ENCODE measurements at regions not wholly inside any gene's neighbourhood (a gene's known extent, or its start where the extent isn't known, plus 50 kb on each side); places are given as distances from the start of the nearest gene placed in this dataset.

GRCh38 chr10:108620821-108621534 is 1302.3 kb downstream of the XPNPEP1 start:
- Histone ChIP-seq H2AFZ (ENCODE audit: insufficient read depth, low read depth, low read length, poor library complexity, severe bottlenecking) (no peak overlapping the region), H3K4me1 (ENCODE audit: control insufficient read depth in 2 of 2, insufficient read depth in 2 of 2, low read length in 2 of 2) (no peaks in the 10 kb centered on the region), H3K4me2 (replicated peaks; ENCODE audit: low read depth, low read length, poor library complexity, severe bottlenecking) (no peak overlapping the region), H3K79me2 (ENCODE audit: control insufficient read depth, insufficient read depth, low read length) (no peaks in the 10 kb centered on the region), H3K9me3 (ENCODE audit: control extremely low read depth in 1 of 3, control insufficient read depth in 2 of 3, insufficient read depth in 1 of 3, low read length in 2 of 3) (peaks cover 0 to 4% (median 0%) of the 10 kb centered on the region in 3 donors), H3K36me3 (replicated peaks in 1 of 2; ENCODE audit: control extremely low read depth in 1 of 2, control insufficient read depth in 1 of 2, extremely low read depth in 1 of 2, insufficient read depth in 2 of 2, low read length in 1 of 2) (no peaks in the 10 kb centered on the region), H3K27me3 (replicated peaks in 1 of 4; ENCODE audit: control extremely low read depth in 1 of 4, control insufficient read depth in 3 of 4, insufficient read depth in 4 of 4, low read length in 3 of 4) (no peaks in the 10 kb centered on the region), H3K4me3 (ENCODE audit: control extremely low read depth in 1 of 5, extremely low read depth in 1 of 5, insufficient read depth in 1 of 5, low read depth in 2 of 5, low read length in 4 of 5) (no peak overlapping the region), H3K27ac (ENCODE audit: low read length in 2 of 2) (no peak overlapping the region), H4K20me1 (ENCODE audit: control insufficient read depth, insufficient read depth, low read length, poor library complexity, severe bottlenecking) (no peaks in the 10 kb centered on the region), H3K9ac (ENCODE audit: low read length) (no peak overlapping the region)
- no CpG with 5 or more reads among the region's 1 CpG for WGBS (ENCODE audit: insufficient coverage)
- no peaks in the 10 kb centered on the region for H3K4me1 Mint-ChIP-seq
- POLR2A ChIA-PET = no interaction called here
- H3K4me3 Mint-ChIP-seq = no peak overlapping the region
- CTCF ChIA-PET = no interaction called here
- no peaks in the 10 kb centered on the region for H3K27me3 Mint-ChIP-seq
- H3K27ac Mint-ChIP-seq = no peak overlapping the region
- ATAC-seq (ENCODE audit: low read depth) (no peak), DNase-seq (no peak)
- H3K9me3 Mint-ChIP-seq (ENCODE audit: insufficient read depth) = no peaks in the 10 kb centered on the region
- intact Hi-C loops (cut with micrococcal nuclease) = no loop called here
- no peak for TF ChIP-seq EZH2 (IDR thresholded peaks at IDR 0.05; ENCODE audit: borderline replicate concordance, insufficient read depth, low read depth, low read length, poor library complexity, severe bottlenecking)
- no peak for TF ChIP-seq CTCF (IDR thresholded peaks at IDR 0.05)

GRCh38 chr10:108616559-108617285 is 1306.6 kb downstream of the XPNPEP1 start:
- Histone ChIP-seq H3K36me3 (replicated peaks in 1 of 2; ENCODE audit: control extremely low read depth in 1 of 2, control insufficient read depth in 1 of 2, extremely low read depth in 1 of 2, insufficient read depth in 2 of 2, low read length in 1 of 2) (no peaks in the 10 kb centered on the region), H3K79me2 (ENCODE audit: control insufficient read depth, insufficient read depth, low read length) (no peaks in the 10 kb centered on the region), H3K27me3 (replicated peaks in 1 of 4; ENCODE audit: control extremely low read depth in 1 of 4, control insufficient read depth in 3 of 4, insufficient read depth in 4 of 4, low read length in 3 of 4) (no peaks in the 10 kb centered on the region), H3K27ac (ENCODE audit: low read length in 2 of 2) (no peak overlapping the region), H2AFZ (ENCODE audit: insufficient read depth, low read depth, low read length, poor library complexity, severe bottlenecking) (no peak overlapping the region), H4K20me1 (ENCODE audit: control insufficient read depth, insufficient read depth, low read length, poor library complexity, severe bottlenecking) (no peaks in the 10 kb centered on the region), H3K9ac (ENCODE audit: low read length) (no peak overlapping the region), H3K4me1 (ENCODE audit: control insufficient read depth in 2 of 2, insufficient read depth in 2 of 2, low read length in 2 of 2) (no peaks in the 10 kb centered on the region), H3K4me2 (replicated peaks; ENCODE audit: low read depth, low read length, poor library complexity, severe bottlenecking) (no peak overlapping the region), H3K9me3 (ENCODE audit: control extremely low read depth in 1 of 3, control insufficient read depth in 2 of 3, insufficient read depth in 1 of 3, low read length in 2 of 3) (peaks cover 0 to 4% (median 0%) of the 10 kb centered on the region in 3 donors), H3K4me3 (ENCODE audit: control extremely low read depth in 1 of 5, extremely low read depth in 1 of 5, insufficient read depth in 1 of 5, low read depth in 2 of 5, low read length in 4 of 5) (no peak overlapping the region)
- no peaks in the 10 kb centered on the region for H3K27me3 Mint-ChIP-seq
- no peak overlapping the region for H3K4me3 Mint-ChIP-seq
- no peaks in the 10 kb centered on the region for H3K4me1 Mint-ChIP-seq
- DNase-seq (no peak), ATAC-seq (ENCODE audit: low read depth) (no peak)
- H3K9me3 Mint-ChIP-seq (ENCODE audit: insufficient read depth) = no peaks in the 10 kb centered on the region
- POLR2A ChIA-PET = no interaction called here
- CTCF ChIA-PET = no interaction called here
- 90% methylated on average over 1 of the region's 6 CpGs for WGBS (ENCODE audit: insufficient coverage)
- intact Hi-C loops (cut with micrococcal nuclease) = no loop called here
- TF ChIP-seq CTCF (IDR thresholded peaks at IDR 0.05) (no peak), EZH2 (IDR thresholded peaks at IDR 0.05; ENCODE audit: borderline replicate concordance, insufficient read depth, low read depth, low read length, poor library complexity, severe bottlenecking) (no peak)
- no peak overlapping the region for H3K27ac Mint-ChIP-seq

Data from B cell (primary cell).